Neural cell (in vitro differentiated cells): ENCODE measurements at regions not wholly inside any gene's neighbourhood (a gene's known extent, or its start where the extent isn't known, plus 50 kb on each side); places are given as distances from the start of the nearest gene placed in this dataset.

Experiments
- H2AFZ ChIP-seq: fragments of 200-600, 300-800 bp; sonication (generic), shearing (Covaris generic); 2 replicates; pipeline ENCODE4 v1.6.0; 2014; ENCODE audit warnings: low read depth, mild to moderate bottlenecking, antibody characterized with exemption, low read length, moderate library complexity
- H3F3A ChIP-seq: fragments of 200-600 bp; shearing (Covaris generic); 2 replicates; pipeline ENCODE4 v1.6.1; 2016; ENCODE audit warnings: mild to moderate bottlenecking, moderate library complexity, mixed read lengths, antibody characterized with exemption, low read length; ENCODE audit not compliant: insufficient read depth, poor library complexity, severe bottlenecking
- H3K27ac ChIP-seq: fragments of 200-600, 300-800 bp; sonication (generic), shearing (Covaris generic); 2 replicates; pipeline ENCODE4 v1.5.1; 2014; ENCODE audit warnings: mild to moderate bottlenecking, low read length, moderate library complexity
- H3K27me3 ChIP-seq: fragments of 300-800, 200-600 bp; sonication (generic), shearing (Covaris generic); 2 replicates; pipeline ENCODE4 v1.6.0; 2014; ENCODE audit warnings: mild to moderate bottlenecking, low read depth, low read length, moderate library complexity; ENCODE audit not compliant: insufficient read depth
- H3K36me3 ChIP-seq: fragments of 300-800, 200-600 bp; sonication (generic), shearing (Covaris generic); 2 replicates; pipeline ENCODE4 v1.5.1; 2014; ENCODE audit warnings: mild to moderate bottlenecking, antibody characterized with exemption, low read length, moderate library complexity; ENCODE audit not compliant: insufficient read depth
- H3K4me2 ChIP-seq: fragments of 300-800, 200-600 bp; sonication (generic), shearing (Covaris generic); 2 replicates; pipeline ENCODE4 v1.6.0; 2014; ENCODE audit warnings: mild to moderate bottlenecking, low read length
- H3K4me3 ChIP-seq: fragments of 300-800, 200-600 bp; sonication (generic), shearing (Covaris generic); 2 replicates; pipeline ENCODE4 v1.5.1; 2014; ENCODE audit warnings: mild to moderate bottlenecking, low read length, moderate library complexity
- H3K79me2 ChIP-seq: fragments of 200-600 bp; shearing (Covaris generic); replicated peaks from 2 replicates; pipeline ENCODE4 v1.6.0; 2014; ENCODE audit warnings: mild to moderate bottlenecking, low read length, moderate library complexity; ENCODE audit not compliant: insufficient read depth
- H3K9ac ChIP-seq: fragments of 300-800, 200-600 bp; sonication (generic), shearing (Covaris generic); 2 replicates; pipeline ENCODE4 v1.6.1; 2016; ENCODE audit warnings: mild to moderate bottlenecking, low read length, mixed read lengths
- H3K9me2 ChIP-seq: fragments of 200-600 bp; shearing (Covaris generic); 2 replicates; pipeline ENCODE4 v1.6.1; 2016; ENCODE audit warnings: mild to moderate bottlenecking, low read length, mixed read lengths; ENCODE audit not compliant: insufficient read depth
- H3K9me3 ChIP-seq: fragments of 200-600, 300-800 bp; sonication (generic), shearing (Covaris generic); 2 replicates; pipeline ENCODE4 v1.6.1; 2016; ENCODE audit warnings: mild to moderate bottlenecking, mixed run types, low read length, moderate library complexity, mixed read lengths
- H4K20me1 ChIP-seq: fragments of 200-600 bp; shearing (Covaris generic); 2 replicates; pipeline ENCODE4 v1.6.1; 2016; ENCODE audit warnings: mild to moderate bottlenecking, mixed run types; ENCODE audit not compliant: insufficient read depth
- EP300 ChIP-seq: fragments of 450-650 bp; conservative IDR thresholded peaks from 2 replicates; pipeline ENCODE4 v1.6.1; 2014; ENCODE audit warnings: antibody characterized with exemption, mild to moderate bottlenecking, moderate library complexity; ENCODE audit not compliant: poor library complexity, severe bottlenecking
- EZH2 ChIP-seq: fragments of 200-600, 300-800 bp; shearing (Covaris generic), sonication (generic); IDR thresholded peaks from 2 replicates; pipeline ENCODE4 v1.6.1; 2014; ENCODE audit warnings: antibody characterized with exemption, low read length, borderline replicate concordance, mild to moderate bottlenecking; ENCODE audit not compliant: insufficient read depth, poor library complexity, severe bottlenecking
- MXI1 ChIP-seq: fragments of 450-650 bp; conservative IDR thresholded peaks from 2 replicates; pipeline ENCODE4 v1.6.1; 2014; ENCODE audit warnings: antibody characterized with exemption, mild to moderate bottlenecking; ENCODE audit not compliant: poor library complexity, severe bottlenecking
- POLR2AphosphoS5 ChIP-seq: IDR thresholded peaks from 2 replicates; pipeline ENCODE4 v1.6.1; 2012
- RAD21 ChIP-seq: fragments of 450-650 bp; conservative IDR thresholded peaks from 2 replicates; pipeline ENCODE4 v1.6.1; 2014; ENCODE audit warnings: antibody characterized with exemption, mild to moderate bottlenecking, moderate library complexity
- SMC3 ChIP-seq: fragments of 450-650 bp; conservative IDR thresholded peaks from 2 replicates; pipeline ENCODE4 v1.6.1; 2014; ENCODE audit warnings: antibody characterized with exemption, mild to moderate bottlenecking, moderate library complexity; ENCODE audit not compliant: poor library complexity
- TAF1 ChIP-seq: IDR thresholded peaks from 2 replicates; pipeline ENCODE4 v1.6.1; 2012; ENCODE audit warnings: low read depth
- TF ChIP-seq, protein P1 (sequence below): IDR thresholded peaks from 2 replicates; pipeline ENCODE4 v1.6.1; 2012; ENCODE audit warnings: borderline replicate concordance
- TF ChIP-seq, protein P2 (sequence below): fragments of 450-650 bp; IDR thresholded peaks from 2 replicates; pipeline ENCODE4 v1.5.1; 2014; ENCODE audit warnings: antibody characterized with exemption, mild to moderate bottlenecking, moderate library complexity; ENCODE audit not compliant: poor library complexity, severe bottlenecking

DNA sequence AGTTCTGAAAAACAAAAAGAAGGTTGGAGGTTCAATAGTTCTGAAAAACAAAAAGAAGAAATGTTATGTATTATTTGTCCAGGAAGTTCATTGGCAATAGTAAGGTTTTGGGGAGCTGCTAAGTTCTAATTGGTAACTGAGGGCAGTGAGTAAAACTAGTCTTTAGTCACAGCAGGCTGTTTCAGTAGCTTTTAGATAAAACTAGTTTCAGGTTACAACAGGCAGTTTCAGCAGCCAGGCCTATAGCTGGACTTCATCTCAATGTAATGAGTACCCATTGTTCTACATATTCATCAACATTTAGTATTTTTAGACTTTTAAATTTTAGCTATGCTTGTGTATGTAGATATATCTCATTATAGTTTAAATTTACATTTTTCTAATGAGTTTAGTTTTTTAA, 639.3 kb downstream of the TOX3 start:
- Histone ChIP-seq H3K4me2 (no peak overlapping the region), H3K9me3 (no peaks in the 10 kb centered on the region), H4K20me1 (no peaks in the 10 kb centered on the region)

DNA sequence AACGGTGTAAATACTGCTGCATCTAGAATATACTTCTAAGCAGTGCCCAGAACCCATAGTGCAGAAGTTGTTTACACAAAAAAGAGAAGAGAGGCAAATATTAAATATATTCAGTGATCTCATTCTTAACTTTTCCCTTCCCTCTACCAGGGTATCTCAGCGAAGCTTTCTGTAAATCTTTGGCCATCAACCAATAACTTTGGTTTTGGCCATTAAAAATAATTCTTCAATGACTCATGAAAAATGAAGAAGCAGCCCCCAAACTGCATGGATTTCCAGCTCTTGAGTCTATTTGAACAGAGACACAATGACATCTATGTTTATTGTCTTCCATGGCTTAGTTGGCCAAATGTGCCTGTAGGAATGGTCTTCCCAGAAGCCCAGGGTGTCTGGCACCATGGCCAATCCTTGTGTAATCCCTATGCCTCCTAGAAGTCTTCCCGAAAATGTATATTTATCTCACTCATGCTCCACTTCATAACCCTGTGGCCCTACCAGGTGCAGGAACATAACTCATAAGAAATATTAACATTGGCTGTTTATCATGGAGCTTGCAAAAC, 646.6 kb downstream of the TOX3 start:
- H3K4me2 ChIP-seq = no peak overlapping the region
- H3K4me3 ChIP-seq = no peak overlapping the region
- H3K9me3 ChIP-seq = no peaks in the 10 kb centered on the region
- no peaks in the 10 kb centered on the region for H3K79me2 ChIP-seq
- H3K9me2 ChIP-seq = no peaks in the 10 kb centered on the region
- H4K20me1 ChIP-seq = no peaks in the 10 kb centered on the region
- H3K9ac ChIP-seq = no peak overlapping the region
- no peaks in the 10 kb centered on the region for H3K36me3 ChIP-seq
- TF ChIP-seq POLR2AphosphoS5 = no peak
- TF ChIP-seq EP300 = no peak
- TF ChIP-seq TAF1 = no peak
- TF ChIP-seq, protein P1, sequence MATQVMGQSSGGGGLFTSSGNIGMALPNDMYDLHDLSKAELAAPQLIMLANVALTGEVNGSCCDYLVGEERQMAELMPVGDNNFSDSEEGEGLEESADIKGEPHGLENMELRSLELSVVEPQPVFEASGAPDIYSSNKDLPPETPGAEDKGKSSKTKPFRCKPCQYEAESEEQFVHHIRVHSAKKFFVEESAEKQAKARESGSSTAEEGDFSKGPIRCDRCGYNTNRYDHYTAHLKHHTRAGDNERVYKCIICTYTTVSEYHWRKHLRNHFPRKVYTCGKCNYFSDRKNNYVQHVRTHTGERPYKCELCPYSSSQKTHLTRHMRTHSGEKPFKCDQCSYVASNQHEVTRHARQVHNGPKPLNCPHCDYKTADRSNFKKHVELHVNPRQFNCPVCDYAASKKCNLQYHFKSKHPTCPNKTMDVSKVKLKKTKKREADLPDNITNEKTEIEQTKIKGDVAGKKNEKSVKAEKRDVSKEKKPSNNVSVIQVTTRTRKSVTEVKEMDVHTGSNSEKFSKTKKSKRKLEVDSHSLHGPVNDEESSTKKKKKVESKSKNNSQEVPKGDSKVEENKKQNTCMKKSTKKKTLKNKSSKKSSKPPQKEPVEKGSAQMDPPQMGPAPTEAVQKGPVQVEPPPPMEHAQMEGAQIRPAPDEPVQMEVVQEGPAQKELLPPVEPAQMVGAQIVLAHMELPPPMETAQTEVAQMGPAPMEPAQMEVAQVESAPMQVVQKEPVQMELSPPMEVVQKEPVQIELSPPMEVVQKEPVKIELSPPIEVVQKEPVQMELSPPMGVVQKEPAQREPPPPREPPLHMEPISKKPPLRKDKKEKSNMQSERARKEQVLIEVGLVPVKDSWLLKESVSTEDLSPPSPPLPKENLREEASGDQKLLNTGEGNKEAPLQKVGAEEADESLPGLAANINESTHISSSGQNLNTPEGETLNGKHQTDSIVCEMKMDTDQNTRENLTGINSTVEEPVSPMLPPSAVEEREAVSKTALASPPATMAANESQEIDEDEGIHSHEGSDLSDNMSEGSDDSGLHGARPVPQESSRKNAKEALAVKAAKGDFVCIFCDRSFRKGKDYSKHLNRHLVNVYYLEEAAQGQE = no peak
- TF ChIP-seq MXI1 = no peak
- TF ChIP-seq, protein P2, sequence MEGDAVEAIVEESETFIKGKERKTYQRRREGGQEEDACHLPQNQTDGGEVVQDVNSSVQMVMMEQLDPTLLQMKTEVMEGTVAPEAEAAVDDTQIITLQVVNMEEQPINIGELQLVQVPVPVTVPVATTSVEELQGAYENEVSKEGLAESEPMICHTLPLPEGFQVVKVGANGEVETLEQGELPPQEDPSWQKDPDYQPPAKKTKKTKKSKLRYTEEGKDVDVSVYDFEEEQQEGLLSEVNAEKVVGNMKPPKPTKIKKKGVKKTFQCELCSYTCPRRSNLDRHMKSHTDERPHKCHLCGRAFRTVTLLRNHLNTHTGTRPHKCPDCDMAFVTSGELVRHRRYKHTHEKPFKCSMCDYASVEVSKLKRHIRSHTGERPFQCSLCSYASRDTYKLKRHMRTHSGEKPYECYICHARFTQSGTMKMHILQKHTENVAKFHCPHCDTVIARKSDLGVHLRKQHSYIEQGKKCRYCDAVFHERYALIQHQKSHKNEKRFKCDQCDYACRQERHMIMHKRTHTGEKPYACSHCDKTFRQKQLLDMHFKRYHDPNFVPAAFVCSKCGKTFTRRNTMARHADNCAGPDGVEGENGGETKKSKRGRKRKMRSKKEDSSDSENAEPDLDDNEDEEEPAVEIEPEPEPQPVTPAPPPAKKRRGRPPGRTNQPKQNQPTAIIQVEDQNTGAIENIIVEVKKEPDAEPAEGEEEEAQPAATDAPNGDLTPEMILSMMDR = no peak
- TF ChIP-seq SMC3 = no peak
- no peak for TF ChIP-seq RAD21
- TF ChIP-seq EZH2 = no peak
- no peaks in the 10 kb centered on the region for H3K27me3 ChIP-seq
- no peaks in the 10 kb centered on the region for H3F3A ChIP-seq
- no peak overlapping the region for H3K27ac ChIP-seq
- no peak overlapping the region for H2AFZ ChIP-seq

More for the DNA sequence above, 639.3 kb downstream of the TOX3 start:
- Histone ChIP-seq H3K4me3 (no peak overlapping the region), H3K27ac (no peak overlapping the region), H3K27me3 (no peaks in the 10 kb centered on the region), H3K79me2 (no peaks in the 10 kb centered on the region), H3K9me2 (no peaks in the 10 kb centered on the region), H3F3A (no peaks in the 10 kb centered on the region), H3K36me3 (no peaks in the 10 kb centered on the region), H3K9ac (no peak overlapping the region), H2AFZ (no peak overlapping the region)
- TF ChIP-seq, protein P1 = no peak
- no peak for TF ChIP-seq POLR2AphosphoS5
- TF ChIP-seq RAD21 = no peak
- no peak for TF ChIP-seq SMC3
- TF ChIP-seq EZH2 = no peak
- TF ChIP-seq TAF1 = no peak
- TF ChIP-seq, protein P2 = no peak
- TF ChIP-seq EP300 = no peak
- no peak for TF ChIP-seq MXI1
